Endothelial cell (in vitro differentiated cells): ENCODE measurements at regions not wholly inside any gene's neighbourhood (a gene's known extent, or its start where the extent isn't known, plus 50 kb on each side); places are given as distances from the start of the nearest gene placed in this dataset.

ENCODE experiments used
- DNase-seq: peaks from one replicate; pipeline ENCODE4 v3.0.0; 2021; ENCODE audit warnings: low spot score
- H3K27ac Mint-ChIP-seq: one replicate; pipeline ENCODE4 v1.8.0; 2021; ENCODE audit warnings: mixed read lengths, inconsistent platforms; ENCODE audit not compliant: unreplicated experiment
- H3K27me3 Mint-ChIP-seq: one replicate; pipeline ENCODE4 v1.8.0; 2021; ENCODE audit warnings: mild to moderate bottlenecking, moderate library complexity, mixed read lengths, inconsistent platforms; ENCODE audit not compliant: unreplicated experiment
- H3K36me3 Mint-ChIP-seq: one replicate; pipeline ENCODE4 v1.8.0; 2021; ENCODE audit warnings: mild to moderate bottlenecking, low read depth, mixed read lengths, inconsistent platforms; ENCODE audit not compliant: unreplicated experiment
- H3K4me1 Mint-ChIP-seq: one replicate; pipeline ENCODE4 v1.8.0; 2021; ENCODE audit warnings: mild to moderate bottlenecking, mixed read lengths, inconsistent platforms; ENCODE audit not compliant: unreplicated experiment
- H3K4me3 Mint-ChIP-seq: one replicate; pipeline ENCODE4 v1.8.0; 2021; ENCODE audit warnings: mild to moderate bottlenecking, mixed read lengths, inconsistent platforms; ENCODE audit not compliant: unreplicated experiment
- H3K9me3 Mint-ChIP-seq: one replicate; pipeline ENCODE4 v1.8.0; 2021; ENCODE audit warnings: mixed read lengths, inconsistent platforms; ENCODE audit not compliant: unreplicated experiment
- CTCF ChIP-seq: fragments of 200-600 bp; sonication (generic); IDR thresholded peaks from one replicate; pipeline ENCODE4 v1.5.0; 2021; ENCODE audit warnings: antibody characterized with exemption; ENCODE audit not compliant: unreplicated experiment

DNA sequence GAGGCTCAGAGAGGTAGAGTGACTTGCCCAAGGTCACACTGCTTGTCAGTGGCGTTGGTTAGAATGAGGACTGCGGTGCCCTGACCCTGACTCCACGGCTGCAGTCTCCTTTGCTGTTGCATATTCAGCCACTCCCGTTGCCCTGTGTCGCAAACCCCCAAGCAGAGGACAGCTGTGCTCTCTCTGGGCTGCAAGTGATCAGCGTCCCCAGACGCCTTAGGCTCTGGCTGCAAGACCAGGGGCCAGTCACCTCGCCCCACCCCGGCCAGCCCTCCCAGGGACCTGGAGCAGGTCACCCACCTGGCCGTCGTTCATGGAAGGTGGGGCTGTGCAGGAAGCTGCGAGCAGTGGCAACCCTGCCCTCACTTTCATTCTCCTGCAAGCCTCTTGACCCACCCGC lies 51.7 kb upstream of the NANOS1 start:
- H3K27ac Mint-ChIP-seq, result no peak overlapping the region
- peaks cover 3% of the 10 kb centered on the region for H3K36me3 Mint-ChIP-seq
- no peak for TF ChIP-seq CTCF
- peaks cover 5% of the 10 kb centered on the region for H3K4me1 Mint-ChIP-seq
- H3K27me3 Mint-ChIP-seq, result peaks cover 6% of the 10 kb centered on the region
- no peak for DNase-seq
- no peak overlapping the region for H3K4me3 Mint-ChIP-seq
- H3K9me3 Mint-ChIP-seq, result no peaks in the 10 kb centered on the region

- no peak for DNase-seq
- H3K36me3 Mint-ChIP-seq, result peaks cover 3% of the 10 kb centered on the region
- peaks cover 5% of the 10 kb centered on the region for H3K4me1 Mint-ChIP-seq
- H3K27ac Mint-ChIP-seq, result no peak overlapping the region
- no peak overlapping the region for H3K4me3 Mint-ChIP-seq
- peaks cover 6% of the 10 kb centered on the region for H3K27me3 Mint-ChIP-seq
- no peak for TF ChIP-seq CTCF
- no peaks in the 10 kb centered on the region for H3K9me3 Mint-ChIP-seq
Measured at GRCh38 chr10:118978316-118978997, 51.1 kb upstream of the NANOS1 start.

DNA sequence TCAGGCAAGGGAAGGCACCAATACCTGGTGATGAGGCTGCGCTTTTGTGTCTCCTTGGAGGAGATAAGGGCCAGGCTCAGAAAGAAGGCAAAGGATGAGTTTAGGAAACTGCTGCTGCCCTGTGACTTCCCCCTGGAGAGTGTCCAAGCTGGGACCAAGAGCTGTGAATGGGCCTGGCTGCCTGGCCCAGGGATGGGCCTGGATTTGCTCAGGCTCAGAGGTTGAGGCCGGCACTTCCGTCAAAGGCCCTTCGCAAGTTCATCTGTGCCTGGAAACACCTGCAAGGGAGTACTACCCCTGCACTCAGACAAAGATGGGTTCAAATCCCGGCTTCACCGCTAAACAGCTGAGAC lies 50.5 kb upstream of the NANOS1 start:
- Mint-ChIP-seq H3K36me3 (peaks cover 3% of the 10 kb centered on the region), H3K27me3 (peaks cover 6% of the 10 kb centered on the region), H3K4me3 (no peak overlapping the region), H3K27ac (no peak overlapping the region), H3K4me1 (peaks cover 5% of the 10 kb centered on the region), H3K9me3 (no peaks in the 10 kb centered on the region)
- DNase-seq, result no peak
- TF ChIP-seq CTCF, result no peak

- no peak for DNase-seq
- TF ChIP-seq CTCF, result no peak
- Mint-ChIP-seq H3K27me3 (peaks cover 6% of the 10 kb centered on the region), H3K9me3 (no peaks in the 10 kb centered on the region), H3K27ac (no peak overlapping the region), H3K4me3 (no peak overlapping the region), H3K4me1 (peaks cover 5% of the 10 kb centered on the region), H3K36me3 (peaks cover 3% of the 10 kb centered on the region)
Measured at GRCh38 chr10:118979661-118980060, 49.9 kb upstream of the NANOS1 start.
